ENCODE measurements at regions not wholly inside any gene's neighbourhood (a gene's known extent, or its start where the extent isn't known, plus 50 kb on each side); places are given as distances from the start of the nearest gene placed in this dataset.

GRCh38 chr15:95646484-95647273 is 683.8 kb upstream of the NR2F2 start:
- ATAC-seq (no peak), DNase-seq (no peak)
- intact Hi-C loops (cut with micrococcal nuclease), result no loop called here

DNA sequence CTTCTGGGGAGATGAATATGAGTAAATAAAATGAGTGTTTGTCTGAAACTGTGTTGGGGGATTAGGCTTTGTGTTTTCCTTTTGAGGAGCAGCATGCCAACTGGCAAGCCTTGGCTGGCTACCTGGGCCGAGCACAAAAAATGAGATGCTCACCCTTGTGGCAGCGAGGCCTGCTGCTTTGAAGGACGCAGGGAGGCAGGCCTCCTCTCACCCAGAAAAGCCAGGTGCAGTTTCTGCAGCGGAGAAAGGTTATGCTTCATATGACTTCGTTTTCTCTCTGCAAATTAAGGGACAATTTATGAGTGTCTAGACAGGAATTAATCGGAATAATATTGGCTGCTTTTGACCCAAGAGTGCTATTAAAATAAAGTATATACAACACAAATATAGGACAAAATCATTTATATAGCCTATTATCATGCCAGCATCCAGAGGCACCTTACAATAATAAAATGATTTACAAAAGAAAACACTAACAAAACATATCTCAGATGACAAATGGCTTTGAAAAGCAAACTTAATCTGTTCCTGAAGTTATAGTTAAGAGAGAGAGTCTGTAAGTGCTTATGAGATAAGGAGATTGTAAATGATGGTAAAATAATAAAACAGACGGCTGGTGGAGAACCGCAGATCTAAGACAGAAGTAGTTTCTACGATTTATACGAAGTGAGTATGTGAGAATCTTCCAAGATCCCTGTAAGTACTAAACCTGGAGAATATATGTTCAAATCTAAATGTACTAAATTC is 682.8 kb upstream of the NR2F2 start:
- intact Hi-C loops (cut with micrococcal nuclease), result no loop called here
- DNase-seq, result no peak
- ATAC-seq, result no peak

GRCh38 chr15:95653361-95653805 is 677.1 kb upstream of the NR2F2 start:
- DNase-seq, result no peak
- no peak for ATAC-seq
- intact Hi-C loops (cut with micrococcal nuclease), result no loop called here

DNA sequence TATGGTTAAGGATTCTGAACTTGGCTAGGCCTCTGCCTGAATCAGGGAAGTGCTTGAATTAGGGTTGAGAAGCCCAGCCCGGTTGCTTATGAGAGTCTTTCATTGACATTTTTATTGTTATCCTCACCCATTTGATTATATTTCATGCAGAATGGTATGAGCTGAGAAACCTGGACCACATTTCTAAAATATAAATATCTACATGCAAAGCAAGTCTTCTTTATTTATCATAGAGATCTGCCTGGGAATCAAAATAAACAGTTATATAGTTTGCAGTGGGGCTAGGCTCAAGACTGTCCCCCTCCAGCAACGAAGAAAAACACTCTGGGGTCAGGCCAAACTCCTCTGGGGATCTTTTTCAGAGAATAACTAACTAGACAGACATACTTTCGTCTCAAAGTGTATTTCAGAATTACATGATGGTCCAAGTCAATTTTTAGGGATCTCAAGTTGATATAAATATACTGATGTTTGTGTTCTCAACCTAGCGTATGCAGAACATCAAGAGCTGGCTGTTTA is 675.4 kb upstream of the NR2F2 start:
- ATAC-seq (peak; percentile 48), DNase-seq (no peak)
- intact Hi-C loops (cut with micrococcal nuclease), result no loop called here

- DNase-seq (no peak), ATAC-seq (no peak)
- intact Hi-C loops (cut with micrococcal nuclease), result no loop called here
These were observed 673.9 kb upstream of the NR2F2 start for GRCh38 chr15:95656595-95656994.

- ATAC-seq (peak; percentile 35), DNase-seq (no peak)
- intact Hi-C loops (cut with micrococcal nuclease), result no loop called here
These were observed 671.7 kb upstream of the NR2F2 start for GRCh38 chr15:95658799-95659198.

DNA sequence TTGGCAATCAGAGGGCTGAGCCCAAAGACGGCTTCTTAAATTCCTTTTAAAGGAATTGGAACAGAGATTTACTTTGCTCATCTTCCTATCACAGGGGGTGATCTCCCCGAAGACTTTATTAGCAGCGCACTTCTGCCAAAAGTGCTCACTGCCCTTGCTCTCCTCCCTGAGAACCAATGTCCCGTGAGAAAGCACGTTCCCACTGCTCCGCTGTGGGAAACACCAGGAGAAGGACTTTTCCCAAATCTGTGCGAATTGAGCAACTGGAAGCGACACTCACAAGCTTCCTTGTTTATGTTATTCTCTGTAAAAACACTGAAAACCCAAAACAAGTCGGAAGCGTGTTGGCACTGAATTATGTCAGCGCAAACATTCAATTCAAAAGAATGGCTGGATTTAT is 670.8 kb upstream of the NR2F2 start:
- intact Hi-C loops (cut with micrococcal nuclease), result no loop called here
- no peak for DNase-seq
- peak; percentile 83 for ATAC-seq

- intact Hi-C loops (cut with micrococcal nuclease), result no loop called here
- ATAC-seq (no peak), DNase-seq (no peak)
These were observed 667.9 kb upstream of the NR2F2 start for GRCh38 chr15:95662638-95663037.

DNA sequence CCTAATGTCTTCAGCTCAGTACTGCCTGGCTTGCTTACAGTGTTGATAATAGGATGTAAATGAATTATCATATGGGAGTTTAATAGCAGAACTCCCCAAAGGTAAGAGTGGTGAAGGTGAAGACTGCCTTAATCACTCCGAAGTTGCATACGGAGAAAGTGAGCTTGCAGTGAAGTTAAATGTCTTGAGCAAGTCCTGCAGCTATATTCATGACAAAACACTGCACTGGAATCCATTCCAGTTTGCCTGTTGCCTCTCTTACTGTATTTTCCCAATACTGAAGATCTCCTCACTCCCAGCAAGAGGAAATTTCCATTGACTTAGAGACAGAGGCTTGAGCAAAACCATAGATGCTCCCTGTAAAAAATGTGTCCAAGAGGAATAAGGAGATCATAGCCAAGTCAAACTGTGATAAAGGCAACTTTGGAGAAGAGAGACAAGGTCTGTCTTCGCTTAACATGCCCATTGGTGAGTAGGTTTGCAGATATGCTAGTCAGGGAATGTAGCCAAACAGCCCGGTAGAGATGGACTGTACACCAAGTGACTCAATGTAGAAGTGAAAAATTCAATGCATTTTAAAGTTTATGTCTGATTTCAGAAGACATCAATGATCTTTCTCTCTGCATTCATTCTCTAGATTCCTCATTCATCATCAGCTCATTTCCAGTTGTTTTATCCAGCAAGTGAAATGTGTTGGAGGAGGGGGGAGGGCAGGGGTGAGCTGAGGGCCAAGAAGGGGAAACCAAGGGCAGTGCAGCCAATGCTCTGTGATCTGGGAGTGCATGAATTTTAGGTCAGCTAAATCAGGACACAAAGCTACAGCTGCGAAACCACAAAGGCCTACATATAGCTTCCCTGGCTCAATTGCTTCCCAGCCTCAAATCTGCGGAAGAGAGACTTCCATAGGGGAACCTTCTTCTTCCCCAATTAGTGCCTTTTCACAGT is 667.1 kb upstream of the NR2F2 start:
- DNase-seq (no peak), ATAC-seq (no peak)
- intact Hi-C loops (cut with micrococcal nuclease), result no loop called here

- DNase-seq, result no peak
- ATAC-seq, result no peak
- intact Hi-C loops (cut with micrococcal nuclease), result no loop called here
These were observed 666.0 kb upstream of the NR2F2 start for GRCh38 chr15:95664450-95664849.

DNA sequence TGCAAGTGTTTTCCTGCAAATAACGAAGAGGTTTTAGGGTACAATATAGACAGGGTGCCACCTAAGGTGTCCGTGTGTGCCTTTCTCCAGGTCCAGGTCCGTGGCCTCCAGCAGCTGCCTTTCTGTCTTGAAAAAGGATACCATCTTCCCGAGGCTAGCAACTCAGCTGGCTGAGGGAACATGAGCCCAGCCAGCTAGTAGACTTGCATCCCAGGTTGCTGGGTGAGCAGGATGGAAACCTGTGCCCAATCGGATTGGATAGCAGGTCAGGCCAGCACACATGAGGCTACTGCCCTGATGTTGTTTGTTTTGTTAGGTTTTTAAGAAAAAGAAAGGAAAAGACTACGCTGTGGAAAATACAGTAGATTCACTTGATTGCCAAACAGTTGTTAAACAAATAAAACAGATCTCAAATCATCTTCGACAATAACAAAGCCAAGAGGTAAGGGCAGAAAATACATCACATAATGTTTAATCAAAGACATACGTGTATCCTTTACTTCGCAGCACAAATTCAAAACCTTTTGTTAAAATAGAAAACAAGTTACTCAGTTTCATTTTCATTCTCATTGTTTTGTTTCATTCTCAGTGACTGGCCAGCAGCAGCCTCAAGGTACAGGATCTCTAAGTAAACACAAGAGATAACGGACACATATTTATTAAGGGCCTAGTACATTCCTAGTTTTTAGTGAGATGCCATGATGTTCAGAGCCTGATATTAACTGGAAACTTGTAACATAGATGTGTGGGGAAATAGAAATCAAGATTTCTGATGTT is 661.2 kb upstream of the NR2F2 start:
- intact Hi-C loops (cut with micrococcal nuclease), result no loop called here
- no peak for DNase-seq
- no peak for ATAC-seq

DNA sequence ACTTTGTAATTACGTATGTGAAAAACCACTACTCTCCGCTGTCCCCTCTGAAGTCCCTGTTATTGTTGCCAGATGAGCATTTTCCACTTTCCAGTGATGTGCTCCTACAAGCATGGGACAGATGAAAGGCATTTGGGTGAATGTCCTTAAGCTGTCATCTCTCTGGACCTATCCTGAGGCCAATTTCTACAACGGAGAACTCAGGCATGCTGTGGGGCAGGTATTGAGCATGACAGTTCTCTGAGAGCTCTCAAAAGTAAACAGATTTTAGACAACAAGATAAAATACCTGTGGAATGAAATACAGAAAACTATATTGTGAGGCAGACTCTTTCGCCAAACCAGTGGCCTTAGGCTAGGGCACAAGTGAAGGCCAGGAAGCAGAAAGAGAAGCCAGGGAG is 656.5 kb upstream of the NR2F2 start:
- intact Hi-C loops (cut with micrococcal nuclease), result no loop called here

DNA sequence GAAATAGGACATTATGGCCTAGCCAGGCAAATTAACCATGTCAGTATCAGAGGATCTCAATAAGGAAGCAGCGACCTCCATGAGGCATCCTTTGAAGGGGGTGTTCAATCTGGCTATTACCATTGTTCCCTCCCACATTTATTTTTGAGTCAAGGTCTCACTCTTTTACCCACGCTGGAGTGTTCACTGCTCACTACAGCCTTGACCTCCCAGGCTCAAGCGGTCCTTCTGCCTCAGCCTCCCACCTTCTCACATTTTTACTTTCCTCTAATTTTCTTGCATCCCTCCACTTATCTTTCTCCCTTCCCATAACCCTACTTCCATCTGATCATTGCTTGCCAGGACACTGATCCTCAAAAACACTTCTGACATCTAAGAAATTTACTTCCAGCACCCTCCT is 654.0 kb upstream of the NR2F2 start:
- DNase-seq, result no peak
- ATAC-seq, result no peak
- intact Hi-C loops (cut with micrococcal nuclease), result no loop called here

More for the DNA sequence above, 656.5 kb upstream of the NR2F2 start:
- ATAC-seq (no peak), DNase-seq (no peak)

DNA sequence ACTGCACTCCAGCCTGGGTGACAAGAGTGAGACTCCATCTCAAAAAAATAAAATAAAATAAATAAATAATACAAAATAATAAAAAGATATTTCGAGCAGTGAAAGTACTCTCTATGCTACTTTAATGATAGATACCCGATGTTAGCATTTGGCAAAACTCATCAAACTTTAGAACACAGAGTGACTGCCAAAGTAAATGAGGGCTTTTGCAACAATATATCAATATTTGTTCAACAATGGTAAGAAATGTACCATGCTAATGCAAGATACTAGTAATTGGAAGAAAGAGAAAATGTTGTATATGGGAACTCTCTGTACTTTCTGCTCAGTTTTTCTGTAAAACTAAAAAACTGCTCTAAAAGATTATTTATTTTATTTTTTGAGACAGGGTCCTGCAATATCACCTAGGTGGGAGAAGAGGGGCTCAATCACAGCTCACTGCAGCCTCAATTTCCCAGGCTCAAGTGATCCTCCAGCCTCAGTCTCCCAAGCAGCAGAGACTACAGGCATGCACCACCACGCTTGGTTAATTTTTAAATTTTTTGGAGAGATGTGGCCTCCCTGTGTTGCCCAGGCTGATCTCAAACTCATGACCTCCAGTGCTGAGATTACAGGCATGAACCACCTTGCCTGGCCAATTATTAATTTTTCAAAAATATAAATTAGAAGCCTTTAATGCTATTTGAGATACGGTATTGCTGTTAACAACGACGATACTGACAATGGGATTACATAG is 650.5 kb upstream of the NR2F2 start:
- no peak for DNase-seq
- no peak for ATAC-seq
- intact Hi-C loops (cut with micrococcal nuclease), result no loop called here

DNA sequence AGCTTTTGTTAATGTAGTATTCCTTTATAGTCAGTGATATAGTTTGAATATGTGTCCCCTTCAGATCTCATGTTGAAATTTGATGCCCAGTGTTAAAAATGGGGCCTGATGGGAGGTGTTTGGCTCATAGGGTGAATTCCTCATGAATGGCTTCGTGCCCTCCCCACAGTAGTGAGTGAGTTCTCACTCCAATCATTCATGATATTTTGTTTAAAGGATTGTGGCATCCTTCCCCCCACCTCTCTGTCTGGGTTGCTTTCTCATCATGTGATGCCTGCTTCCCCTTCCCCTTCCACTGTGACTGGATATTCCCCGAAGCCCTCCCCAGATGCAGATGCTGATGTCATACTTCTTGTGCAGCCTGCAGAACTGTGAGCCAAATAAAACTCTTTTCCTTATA is 649.8 kb upstream of the NR2F2 start:
- intact Hi-C loops (cut with micrococcal nuclease), result no loop called here
- ATAC-seq (no peak), DNase-seq (no peak)

DNA sequence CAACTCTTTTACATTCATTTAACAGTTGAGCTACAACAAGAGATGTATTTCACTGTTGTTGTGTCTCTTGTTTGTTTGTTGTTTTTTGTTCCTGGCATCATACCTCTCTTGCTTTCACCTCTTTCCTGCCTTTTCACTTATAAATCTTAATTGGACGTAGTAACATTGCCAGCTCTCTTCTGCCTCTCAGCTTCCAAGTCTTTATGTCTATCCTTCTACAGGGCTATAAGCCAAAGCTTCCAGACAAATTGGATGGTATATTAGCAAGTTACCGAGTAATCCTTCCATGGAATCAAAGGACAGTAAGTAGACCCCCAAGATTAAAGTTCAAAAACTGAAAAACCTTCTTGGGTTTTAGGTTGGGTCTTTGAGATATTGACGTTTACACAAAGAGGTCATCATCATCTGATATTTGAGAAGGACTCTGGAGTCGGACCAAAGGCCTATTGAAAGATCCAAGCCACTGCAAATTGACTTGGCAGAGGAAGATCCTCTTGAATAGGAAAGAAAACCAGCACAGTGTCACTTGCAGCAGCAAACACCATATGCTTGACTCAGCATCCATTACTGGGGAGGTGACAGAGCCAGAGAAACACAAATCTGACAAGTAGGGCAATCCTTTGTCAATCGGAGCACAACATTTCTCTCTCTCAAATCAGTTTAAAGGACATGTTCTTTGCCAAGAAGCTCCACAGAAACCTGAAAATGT is 648.5 kb upstream of the NR2F2 start:
- intact Hi-C loops (cut with micrococcal nuclease), result no loop called here
- DNase-seq, result no peak
- ATAC-seq, result no peak

DNA sequence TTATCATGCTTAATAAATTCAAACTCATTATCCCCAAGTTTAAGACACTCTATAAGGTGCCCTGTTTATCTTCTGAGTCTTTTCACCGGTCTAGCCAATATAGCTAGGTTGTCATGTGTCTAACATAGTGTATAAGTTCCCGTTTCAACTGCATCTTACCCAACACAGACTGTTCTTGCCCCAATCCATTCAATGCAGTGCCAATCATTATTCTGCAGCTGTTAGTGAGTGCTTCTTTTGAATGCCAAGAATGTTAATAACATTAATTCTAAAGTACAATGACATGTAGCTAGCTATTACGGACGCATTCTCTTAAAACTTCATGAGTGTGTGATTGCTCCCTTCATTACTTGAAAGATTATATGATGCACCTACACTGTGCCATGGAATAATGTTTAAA is 646.4 kb upstream of the NR2F2 start:
- intact Hi-C loops (cut with micrococcal nuclease), result no loop called here
- ATAC-seq, result no peak
- DNase-seq, result no peak
